ENCODE measurements at regions not wholly inside any gene's neighbourhood (a gene's known extent, or its start where the extent isn't known, plus 50 kb on each side); places are given as distances from the start of the nearest gene placed in this dataset.

- TF ChIP-seq CTCF (IDR thresholded peaks at IDR 0.05; ENCODE audit: low read depth, low read length), result no peak
- DNase-seq (ENCODE audit: extremely low read depth, low read depth), result no peak
Observed at GRCh38 chr9:95803197-95803596, 72.3 kb upstream of the ERCC6L2 start.

- DNase-seq (ENCODE audit: extremely low read depth, low read depth), result no peak
- no peak for TF ChIP-seq CTCF (IDR thresholded peaks at IDR 0.05; ENCODE audit: low read depth, low read length)
Observed at GRCh38 chr9:95801797-95802196, 73.7 kb upstream of the ERCC6L2 start.

GRCh38 chr9:95796029-95796428 lies 79.5 kb upstream of the ERCC6L2 start:
- no peak for TF ChIP-seq CTCF (IDR thresholded peaks at IDR 0.05; ENCODE audit: low read depth, low read length)
- no peak for DNase-seq (ENCODE audit: extremely low read depth, low read depth)

GRCh38 chr9:95793924-95794828 lies 81.3 kb upstream of the ERCC6L2 start:
- no peak for TF ChIP-seq CTCF (IDR thresholded peaks at IDR 0.05; ENCODE audit: low read depth, low read length)
- DNase-seq (ENCODE audit: extremely low read depth, low read depth), result peak; percentile 92

- no peak for TF ChIP-seq CTCF (IDR thresholded peaks at IDR 0.05; ENCODE audit: low read depth, low read length)
- DNase-seq (ENCODE audit: extremely low read depth, low read depth), result no peak
Observed at GRCh38 chr9:95791695-95792094, 83.8 kb upstream of the ERCC6L2 start.

GRCh38 chr9:95791286-95791685 lies 84.2 kb upstream of the ERCC6L2 start:
- no peak for DNase-seq (ENCODE audit: extremely low read depth, low read depth)
- TF ChIP-seq CTCF (IDR thresholded peaks at IDR 0.05; ENCODE audit: low read depth, low read length), result no peak

- no peak for DNase-seq (ENCODE audit: extremely low read depth, low read depth)
- no peak for TF ChIP-seq CTCF (IDR thresholded peaks at IDR 0.05; ENCODE audit: low read depth, low read length)
Observed at GRCh38 chr9:95788521-95788991, 86.9 kb upstream of the ERCC6L2 start.

All from AG09319 (cell line).